ENCODE measurements at regions not wholly inside any gene's neighbourhood (a gene's known extent, or its start where the extent isn't known, plus 50 kb on each side); places are given as distances from the start of the nearest gene placed in this dataset.
A peak's percentile ranks its signal among the peaks of the same experiment; 100 is the strongest.
"Not testable (repeated sequence)": the region's sequence is repeated elsewhere in the genome, so short reads cannot be mapped to it uniquely, and the experiment has no call there.

- peak; percentile 44 for DNase-seq (ENCODE audit: low read depth)
- TF ChIP-seq CTCF (IDR thresholded peaks at IDR 0.05; ENCODE audit: control insufficient read depth, extremely low read depth, insufficient read depth): no peak
- H3K4me3 ChIP-seq (ENCODE audit: low read depth, low read length): no peak overlapping the region
Observed at GRCh38 chr4:134499074-134499473, 297.5 kb upstream of the PABPC4L start.

GRCh38 chr4:134490863-134491262 lies 289.3 kb upstream of the PABPC4L start:
- DNase-seq (ENCODE audit: low read depth): no peak
- no peak for TF ChIP-seq CTCF (IDR thresholded peaks at IDR 0.05; ENCODE audit: control insufficient read depth, extremely low read depth, insufficient read depth)
- no peak overlapping the region for H3K4me3 ChIP-seq (ENCODE audit: low read depth, low read length)

- DNase-seq (ENCODE audit: low read depth); H3K4me3 ChIP-seq (ENCODE audit: low read depth, low read length): not testable (repeated sequence)
Observed at GRCh38 chr4:134483514-134483913, 281.9 kb upstream of the PABPC4L start.

GRCh38 chr4:134471569-134471968 lies 270.0 kb upstream of the PABPC4L start:
- DNase-seq (ENCODE audit: low read depth): no peak
- TF ChIP-seq CTCF (IDR thresholded peaks at IDR 0.05; ENCODE audit: control insufficient read depth, extremely low read depth, insufficient read depth): no peak
- H3K4me3 ChIP-seq (ENCODE audit: low read depth, low read length): no peak overlapping the region

DNA sequence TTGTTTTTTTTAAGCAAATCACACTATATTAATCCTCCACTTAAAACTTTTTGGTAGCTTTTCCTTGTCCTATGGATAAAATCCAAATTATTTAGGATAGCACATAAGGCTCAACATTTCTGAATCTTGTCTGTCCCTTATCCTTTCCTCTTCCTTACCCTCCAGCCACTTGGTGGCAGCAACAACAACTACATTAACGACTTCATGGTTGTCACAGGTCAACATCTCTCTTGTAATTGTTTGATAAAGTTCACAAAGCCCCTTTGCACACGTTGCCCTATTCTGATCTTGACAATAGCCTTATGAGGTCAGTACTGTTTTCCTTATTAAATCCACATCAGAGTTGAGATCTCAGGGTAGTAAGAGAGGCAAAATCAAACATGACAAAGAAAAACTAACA lies 269.0 kb upstream of the PABPC4L start:
- DNase-seq (ENCODE audit: low read depth): no peak
- TF ChIP-seq CTCF (IDR thresholded peaks at IDR 0.05; ENCODE audit: control insufficient read depth, extremely low read depth, insufficient read depth): peak; percentile 60
- no peak overlapping the region for H3K4me3 ChIP-seq (ENCODE audit: low read depth, low read length)

GRCh38 chr4:134465417-134465816 lies 263.8 kb upstream of the PABPC4L start:
- peak; percentile 11; the same call in 1 of the 2 replicates for TF ChIP-seq CTCF (IDR thresholded peaks at IDR 0.05; ENCODE audit: control insufficient read depth, extremely low read depth, insufficient read depth)
- DNase-seq (ENCODE audit: low read depth): no peak
- no peak overlapping the region for H3K4me3 ChIP-seq (ENCODE audit: low read depth, low read length)

DNA sequence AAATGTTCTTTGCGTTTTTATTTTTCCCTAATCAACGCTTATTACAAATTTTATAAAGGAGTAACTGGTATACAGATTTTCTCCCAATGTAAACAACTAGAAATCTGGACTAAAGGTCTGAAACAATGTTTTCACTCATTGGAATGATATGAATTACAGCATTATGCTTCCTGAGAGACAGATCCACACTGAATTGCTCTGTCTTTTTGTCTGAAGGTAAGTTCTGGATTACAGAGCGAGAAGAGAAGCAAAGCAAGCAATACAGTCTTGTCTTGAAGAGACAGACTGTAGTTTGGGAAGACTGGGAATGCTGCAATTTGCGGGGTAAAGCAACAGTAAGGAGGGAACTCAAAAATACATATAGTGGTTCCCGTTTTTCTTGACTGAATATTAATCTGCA lies 262.2 kb upstream of the PABPC4L start:
- H3K4me3 ChIP-seq (ENCODE audit: low read depth, low read length): no peak overlapping the region
- DNase-seq (ENCODE audit: low read depth): no peak
- no peak for TF ChIP-seq CTCF (IDR thresholded peaks at IDR 0.05; ENCODE audit: control insufficient read depth, extremely low read depth, insufficient read depth)

Data from LNCaP clone FGC (cell line).